Activated naive CD8-positive, alpha-beta T cell treated with anti-CD3 and anti-CD28 coated beads, Interleukin-2, amount 50 U/mL, for 24 hours (primary cell): ENCODE measurements at regions not wholly inside any gene's neighbourhood (a gene's known extent, or its start where the extent isn't known, plus 50 kb on each side); places are given as distances from the start of the nearest gene placed in this dataset.

Experiments used
- ATAC-seq: fragments of 150-1000 bp; cut with Tn5 transposase; one replicate; pipeline ENCODE4 v1.10.0; 2021
- DNase-seq: peaks from one replicate; pipeline ENCODE4 v3.0.0; 2021
- H3K27ac Mint-ChIP-seq: one replicate; pipeline ENCODE4 v1.8.0; 2021; ENCODE audit warnings: mild to moderate bottlenecking, mixed read lengths
- H3K27me3 Mint-ChIP-seq: one replicate; pipeline ENCODE4 v1.8.0; 2021; ENCODE audit warnings: mixed read lengths
- H3K36me3 Mint-ChIP-seq: one replicate; pipeline ENCODE4 v1.8.0; 2021; ENCODE audit warnings: low read depth, mixed read lengths
- H3K4me1 Mint-ChIP-seq: one replicate; pipeline ENCODE4 v1.8.0; 2021; ENCODE audit warnings: mixed read lengths
- H3K4me3 Mint-ChIP-seq: one replicate; pipeline ENCODE4 v1.8.0; 2021; ENCODE audit warnings: mild to moderate bottlenecking, moderate library complexity, mixed read lengths
- H3K9me3 Mint-ChIP-seq: one replicate; pipeline ENCODE4 v1.8.0; 2021; ENCODE audit warnings: mixed read lengths

DNA sequence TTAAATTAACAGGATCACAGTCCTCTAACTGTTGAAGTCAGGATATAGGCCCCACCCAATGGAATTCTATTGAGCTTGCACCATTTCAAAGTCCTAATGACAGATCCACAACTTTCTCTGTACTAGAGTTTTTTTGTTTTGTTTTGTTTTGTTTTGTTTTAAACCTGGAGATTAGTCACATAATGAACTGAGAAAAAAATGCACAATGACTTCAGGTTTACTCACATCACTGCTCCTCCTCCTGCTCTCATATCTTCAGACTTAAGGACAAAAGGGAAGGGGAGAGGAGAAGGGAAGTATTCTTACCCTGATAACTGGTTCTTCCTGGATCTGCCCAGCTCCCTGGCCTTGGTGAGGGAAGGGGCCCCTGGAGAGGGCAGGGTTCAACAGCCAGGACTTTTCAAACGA lies 208.2 kb upstream of the EPHA4 start:
- no peak for DNase-seq
- peaks cover 6% of the 10 kb centered on the region for H3K9me3 Mint-ChIP-seq
- ATAC-seq: no peak
- no peak overlapping the region for H3K4me3 Mint-ChIP-seq
- H3K27ac Mint-ChIP-seq: no peak overlapping the region
- no peaks in the 10 kb centered on the region for H3K36me3 Mint-ChIP-seq
- no peaks in the 10 kb centered on the region for H3K27me3 Mint-ChIP-seq
- no peaks in the 10 kb centered on the region for H3K4me1 Mint-ChIP-seq

DNA sequence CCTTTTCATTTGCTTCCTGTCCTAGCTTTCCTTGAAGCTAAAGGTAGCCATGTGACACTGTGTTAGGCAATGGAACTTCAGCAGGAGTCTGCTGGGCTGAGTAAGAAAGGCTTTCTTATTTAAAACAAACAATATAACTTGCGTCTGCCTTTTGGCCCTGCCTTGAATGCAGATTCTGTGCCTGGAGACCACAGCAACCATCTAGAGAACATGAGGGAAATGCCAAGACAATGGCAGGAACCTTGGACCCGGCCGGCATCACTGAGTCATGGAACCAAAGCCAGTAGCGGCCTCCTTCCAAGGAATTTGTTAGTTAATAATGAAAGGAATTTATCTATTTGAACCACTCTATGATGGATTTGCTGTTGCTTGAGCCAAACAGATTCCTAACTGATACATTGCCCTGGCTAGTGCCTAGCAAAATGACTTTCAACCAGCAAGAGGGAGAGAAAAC lies 207.5 kb upstream of the EPHA4 start:
- Mint-ChIP-seq H3K27me3 (no peaks in the 10 kb centered on the region), H3K9me3 (peaks cover 6% of the 10 kb centered on the region), H3K4me1 (no peaks in the 10 kb centered on the region), H3K27ac (no peak overlapping the region), H3K4me3 (no peak overlapping the region), H3K36me3 (no peaks in the 10 kb centered on the region)
- ATAC-seq (no peak), DNase-seq (no peak)

DNA sequence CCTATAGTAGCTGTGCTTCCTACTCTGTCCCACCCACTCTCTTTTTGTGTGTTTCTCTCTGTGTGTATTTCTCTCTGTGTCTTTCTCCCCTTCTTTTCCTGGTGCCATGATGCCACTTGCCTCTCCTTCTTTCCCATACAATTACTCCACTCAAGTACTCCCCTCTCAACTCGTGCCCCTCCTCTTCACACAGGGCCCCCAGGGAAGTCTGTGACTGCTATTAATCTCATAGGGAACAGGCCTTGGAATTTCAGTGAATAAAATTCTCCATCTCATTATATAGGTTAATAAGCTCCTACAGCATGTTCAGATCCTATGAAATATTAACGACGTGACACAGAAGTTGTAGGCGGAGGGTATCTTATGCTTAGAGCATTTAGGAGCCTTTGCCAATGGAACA lies 205.9 kb upstream of the EPHA4 start:
- Mint-ChIP-seq H3K9me3 (no peaks in the 10 kb centered on the region), H3K27ac (no peak overlapping the region), H3K36me3 (no peaks in the 10 kb centered on the region), H3K27me3 (no peaks in the 10 kb centered on the region), H3K4me1 (no peaks in the 10 kb centered on the region), H3K4me3 (no peak overlapping the region)
- ATAC-seq (no peak), DNase-seq (no peak)

DNA sequence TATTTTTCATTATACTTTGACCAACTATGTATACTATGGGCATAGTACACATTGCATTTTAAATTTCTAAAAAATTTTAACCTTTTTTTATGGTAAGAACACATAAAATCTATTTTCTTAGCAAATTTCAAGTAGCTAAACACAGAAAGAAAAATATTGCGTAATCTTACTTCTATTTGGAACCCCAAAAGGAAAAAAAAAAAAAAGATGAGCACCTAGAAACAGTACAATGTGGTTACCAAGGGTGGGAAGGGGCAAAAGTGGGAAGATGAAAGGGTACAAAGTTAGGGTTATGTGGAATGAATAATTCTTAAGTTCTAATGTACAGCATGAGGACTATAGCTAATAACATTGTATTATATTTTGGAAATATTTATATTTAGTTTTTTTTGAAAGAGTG lies 205.0 kb upstream of the EPHA4 start:
- Mint-ChIP-seq H3K4me3 (no peak overlapping the region), H3K4me1 (no peaks in the 10 kb centered on the region), H3K36me3 (no peaks in the 10 kb centered on the region), H3K27me3 (no peaks in the 10 kb centered on the region), H3K27ac (no peak overlapping the region), H3K9me3 (no peaks in the 10 kb centered on the region)
- ATAC-seq (no peak), DNase-seq (no peak)

DNA sequence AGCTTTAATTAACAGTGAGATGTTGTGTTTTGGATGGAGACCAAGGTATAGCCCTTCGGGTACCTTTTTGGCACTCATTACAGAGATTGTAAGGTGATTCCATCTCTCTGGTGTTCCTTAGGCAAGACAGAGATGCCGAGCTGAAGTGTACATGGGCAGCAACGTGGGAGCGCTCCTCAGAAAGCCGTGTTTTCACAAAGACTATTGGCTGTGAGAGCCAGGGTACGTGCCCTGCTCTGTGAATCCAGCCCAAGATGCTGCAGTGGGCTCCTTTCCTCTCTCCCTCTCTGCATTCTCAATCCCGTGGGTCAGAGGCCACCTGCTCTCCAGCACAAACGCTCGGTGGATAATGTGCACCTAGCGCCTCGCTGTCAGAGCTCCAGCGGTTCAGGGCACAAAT lies 203.0 kb upstream of the EPHA4 start:
- no peak for DNase-seq
- H3K27ac Mint-ChIP-seq: no peak overlapping the region
- ATAC-seq: no peak
- no peaks in the 10 kb centered on the region for H3K27me3 Mint-ChIP-seq
- H3K36me3 Mint-ChIP-seq: no peaks in the 10 kb centered on the region
- no peaks in the 10 kb centered on the region for H3K9me3 Mint-ChIP-seq
- no peaks in the 10 kb centered on the region for H3K4me1 Mint-ChIP-seq
- H3K4me3 Mint-ChIP-seq: no peak overlapping the region

DNA sequence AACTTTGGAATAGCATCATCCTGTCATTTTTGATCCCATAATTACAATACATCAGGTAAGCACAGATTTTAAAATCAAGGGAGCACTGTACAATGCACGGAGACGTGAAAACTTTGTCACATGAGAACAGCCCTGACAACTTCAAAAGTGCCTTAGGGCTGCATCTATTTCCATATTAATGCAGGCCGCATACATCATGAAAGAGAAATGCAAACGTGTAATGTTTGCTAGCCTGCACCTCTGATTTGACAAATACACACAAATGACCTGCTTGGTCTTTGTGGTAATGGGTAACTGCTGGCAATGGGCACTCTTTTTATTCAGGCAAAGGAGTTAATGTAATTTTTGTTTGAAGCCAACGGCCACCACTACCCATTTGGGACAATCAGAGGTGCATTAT lies 202.0 kb upstream of the EPHA4 start:
- Mint-ChIP-seq H3K9me3 (no peaks in the 10 kb centered on the region), H3K36me3 (no peaks in the 10 kb centered on the region), H3K27ac (no peak overlapping the region), H3K27me3 (no peaks in the 10 kb centered on the region), H3K4me3 (no peak overlapping the region), H3K4me1 (no peaks in the 10 kb centered on the region)
- ATAC-seq: no peak
- no peak for DNase-seq

DNA sequence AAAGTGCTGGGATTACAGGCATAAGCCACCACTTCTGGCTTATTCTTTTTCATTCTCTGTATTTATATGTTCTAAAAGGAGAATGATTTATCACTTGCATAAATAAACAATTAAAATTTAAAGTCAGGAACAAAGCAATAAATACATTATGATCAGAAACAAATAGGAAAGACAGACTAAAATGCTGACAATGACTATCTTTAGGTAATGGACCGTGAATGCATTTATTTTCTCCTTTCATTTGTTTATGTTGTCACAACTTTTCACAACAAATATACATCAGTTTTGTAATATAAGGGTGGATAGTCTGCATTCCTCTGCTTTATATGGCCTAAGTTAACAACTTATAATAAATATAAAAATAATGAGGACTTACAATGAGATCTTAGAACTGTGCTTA lies 199.2 kb upstream of the EPHA4 start:
- Mint-ChIP-seq H3K9me3 (no peaks in the 10 kb centered on the region), H3K4me1 (no peaks in the 10 kb centered on the region), H3K36me3 (no peaks in the 10 kb centered on the region), H3K27me3 (no peaks in the 10 kb centered on the region), H3K27ac (no peak overlapping the region), H3K4me3 (no peak overlapping the region)
- DNase-seq: no peak
- ATAC-seq: no peak

DNA sequence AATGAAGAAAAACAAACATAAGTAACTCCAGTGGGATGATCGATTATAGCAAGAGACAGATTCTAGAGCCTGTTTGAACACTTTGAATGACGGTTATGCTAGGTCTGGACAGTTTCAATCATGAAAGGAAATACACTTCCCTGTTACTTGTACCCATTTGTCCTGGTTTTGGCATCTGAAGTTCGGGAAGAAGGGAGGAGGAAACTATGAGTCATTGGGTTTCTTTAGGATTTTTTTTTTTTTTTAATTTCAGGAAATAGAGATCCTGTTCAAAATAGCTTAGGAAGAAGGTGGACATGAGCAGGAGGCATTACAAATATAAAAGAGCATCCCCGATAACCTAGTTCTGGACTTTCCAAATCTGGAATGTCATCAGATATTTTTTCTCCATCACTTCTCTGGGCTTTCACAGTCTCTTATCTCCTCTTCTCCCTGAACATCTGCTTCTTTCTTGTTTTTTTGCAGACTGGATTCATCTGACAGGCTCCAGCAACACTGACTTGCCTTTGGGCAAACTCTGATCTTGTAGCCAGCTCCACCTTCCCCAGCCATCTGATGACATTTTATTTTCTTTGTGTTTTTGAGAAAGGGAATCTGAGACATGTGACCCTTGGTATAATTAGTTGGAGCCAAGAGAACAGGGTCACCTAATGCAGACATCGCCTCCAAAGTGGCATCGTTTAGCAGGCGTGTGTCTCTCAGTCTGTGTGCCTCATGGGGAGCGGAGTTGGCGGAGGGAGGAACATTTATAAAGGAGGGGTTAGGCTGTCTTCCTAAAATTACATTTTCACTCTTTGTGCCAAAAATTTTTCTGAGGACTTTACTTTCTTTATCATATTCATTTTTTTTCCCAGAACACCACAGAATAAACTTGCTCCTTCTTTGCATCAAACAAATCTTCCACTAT lies 195.3 kb upstream of the EPHA4 start:
- Mint-ChIP-seq H3K27ac (no peak overlapping the region), H3K9me3 (no peaks in the 10 kb centered on the region), H3K4me3 (no peak overlapping the region), H3K4me1 (no peaks in the 10 kb centered on the region), H3K36me3 (no peaks in the 10 kb centered on the region), H3K27me3 (no peaks in the 10 kb centered on the region)
- DNase-seq: no peak
- ATAC-seq: no peak

DNA sequence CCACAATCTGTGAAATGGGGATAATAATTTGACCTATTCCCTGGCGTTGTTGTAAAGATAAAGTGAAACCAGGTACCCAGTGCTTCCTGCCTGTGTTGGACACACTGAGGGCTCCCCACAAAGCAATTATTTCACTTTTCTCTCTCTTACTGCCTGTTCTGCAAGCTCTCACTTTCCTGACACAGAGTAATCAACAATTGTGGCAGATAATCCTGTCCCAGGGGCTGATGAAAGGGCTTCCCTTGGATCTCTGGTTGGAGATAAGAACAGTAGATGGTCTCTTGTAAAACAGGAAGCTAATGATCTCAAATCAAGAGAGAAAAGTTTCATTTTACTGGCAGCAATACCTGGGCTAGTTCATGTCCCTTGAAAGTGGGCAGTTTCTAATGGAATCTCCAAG lies 190.4 kb upstream of the EPHA4 start:
- no peaks in the 10 kb centered on the region for H3K27me3 Mint-ChIP-seq
- H3K27ac Mint-ChIP-seq: no peak overlapping the region
- H3K9me3 Mint-ChIP-seq: no peaks in the 10 kb centered on the region
- H3K36me3 Mint-ChIP-seq: no peaks in the 10 kb centered on the region
- DNase-seq: no peak
- no peak overlapping the region for H3K4me3 Mint-ChIP-seq
- ATAC-seq: no peak
- no peaks in the 10 kb centered on the region for H3K4me1 Mint-ChIP-seq

DNA sequence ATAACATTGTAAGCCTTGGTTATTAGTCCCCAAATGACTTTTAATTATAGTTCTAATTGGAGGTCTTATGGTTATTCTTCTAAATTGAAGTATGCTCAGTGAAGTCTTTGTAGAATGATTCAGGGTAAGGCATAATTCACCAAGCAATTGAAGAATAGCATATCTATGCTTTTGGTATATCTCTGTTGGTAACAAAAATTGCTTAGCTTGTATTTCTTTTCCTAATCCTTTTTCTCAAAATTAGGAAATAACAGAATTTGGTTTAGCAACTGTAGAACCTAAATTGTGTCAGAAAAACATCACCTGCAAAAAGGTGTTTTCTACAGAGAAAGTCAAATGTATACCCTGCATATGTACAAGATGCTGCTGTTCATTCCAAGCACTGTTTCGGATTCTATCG lies 189.2 kb upstream of the EPHA4 start:
- H3K36me3 Mint-ChIP-seq: no peaks in the 10 kb centered on the region
- peaks cover 4% of the 10 kb centered on the region for H3K9me3 Mint-ChIP-seq
- no peak for ATAC-seq
- no peaks in the 10 kb centered on the region for H3K27me3 Mint-ChIP-seq
- H3K4me3 Mint-ChIP-seq: no peak overlapping the region
- H3K27ac Mint-ChIP-seq: no peak overlapping the region
- H3K4me1 Mint-ChIP-seq: no peaks in the 10 kb centered on the region
- no peak for DNase-seq

DNA sequence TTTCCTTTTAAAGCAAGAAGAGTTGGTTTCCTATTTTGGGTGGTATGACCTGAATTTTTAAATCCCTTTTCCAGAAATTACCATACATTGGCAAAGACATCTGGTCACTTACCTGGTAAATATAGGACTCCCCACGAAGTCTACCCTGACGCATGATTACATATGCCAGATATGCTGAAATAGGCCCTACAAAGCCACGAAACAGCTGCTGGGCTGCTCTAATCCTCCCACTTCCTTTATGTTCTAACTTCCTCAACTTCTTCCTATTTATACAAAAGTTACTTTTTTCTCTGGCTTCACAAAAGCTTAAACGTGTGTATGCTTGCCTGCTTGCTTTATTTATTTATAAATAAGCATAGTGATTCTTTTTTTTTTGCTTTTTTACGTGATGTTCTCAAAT lies 186.0 kb upstream of the EPHA4 start:
- no peak overlapping the region for H3K27ac Mint-ChIP-seq
- no peaks in the 10 kb centered on the region for H3K36me3 Mint-ChIP-seq
- H3K4me1 Mint-ChIP-seq: no peaks in the 10 kb centered on the region
- no peak overlapping the region for H3K4me3 Mint-ChIP-seq
- peaks cover 4% of the 10 kb centered on the region for H3K9me3 Mint-ChIP-seq
- ATAC-seq (no peak), DNase-seq (no peak)
- H3K27me3 Mint-ChIP-seq: no peaks in the 10 kb centered on the region

DNA sequence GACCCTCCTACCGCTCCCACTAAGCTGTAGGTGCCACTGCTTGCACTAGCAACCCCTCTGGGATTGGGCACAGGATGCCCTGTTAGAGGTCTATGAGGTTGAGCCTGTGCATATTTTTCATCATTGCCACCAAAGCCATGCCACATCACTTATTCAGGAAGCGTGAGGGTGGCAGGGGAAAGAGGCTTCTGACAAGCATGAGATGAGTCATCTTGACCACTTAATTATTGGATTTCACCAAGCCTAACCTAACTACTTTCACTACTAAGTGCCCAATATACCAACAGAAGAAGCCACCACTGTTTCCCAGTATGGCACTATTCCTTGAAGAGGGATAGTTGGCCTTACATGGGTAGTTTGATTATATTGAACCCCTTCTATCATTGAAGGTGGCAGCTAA lies 181.3 kb upstream of the EPHA4 start:
- H3K27me3 Mint-ChIP-seq: no peaks in the 10 kb centered on the region
- H3K4me3 Mint-ChIP-seq: no peak overlapping the region
- ATAC-seq: no peak
- no peak for DNase-seq
- H3K27ac Mint-ChIP-seq: no peak overlapping the region
- no peaks in the 10 kb centered on the region for H3K4me1 Mint-ChIP-seq
- no peaks in the 10 kb centered on the region for H3K36me3 Mint-ChIP-seq
- H3K9me3 Mint-ChIP-seq: peaks cover 8% of the 10 kb centered on the region

DNA sequence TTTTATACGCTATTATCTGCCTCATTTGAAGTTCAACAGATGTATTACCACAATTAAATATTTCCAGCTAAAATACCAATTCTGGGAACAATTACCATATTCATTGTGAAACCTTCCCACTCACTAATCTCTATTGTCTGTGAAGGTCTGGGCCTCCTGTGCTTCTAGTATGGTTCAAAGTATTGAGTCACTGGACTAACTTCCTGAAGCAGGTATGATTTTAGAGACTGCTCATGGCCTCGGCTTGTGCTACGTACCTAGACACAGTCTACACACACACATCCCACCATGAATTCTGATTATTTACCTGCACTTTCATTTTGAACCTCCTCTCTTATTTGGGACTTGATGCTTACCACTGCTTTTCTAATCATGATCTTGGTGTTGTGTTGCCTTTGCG lies 180.7 kb upstream of the EPHA4 start:
- DNase-seq: no peak
- peaks cover 8% of the 10 kb centered on the region for H3K9me3 Mint-ChIP-seq
- no peaks in the 10 kb centered on the region for H3K27me3 Mint-ChIP-seq
- H3K4me3 Mint-ChIP-seq: no peak overlapping the region
- no peak overlapping the region for H3K27ac Mint-ChIP-seq
- ATAC-seq: no peak
- H3K36me3 Mint-ChIP-seq: no peaks in the 10 kb centered on the region
- no peaks in the 10 kb centered on the region for H3K4me1 Mint-ChIP-seq

DNA sequence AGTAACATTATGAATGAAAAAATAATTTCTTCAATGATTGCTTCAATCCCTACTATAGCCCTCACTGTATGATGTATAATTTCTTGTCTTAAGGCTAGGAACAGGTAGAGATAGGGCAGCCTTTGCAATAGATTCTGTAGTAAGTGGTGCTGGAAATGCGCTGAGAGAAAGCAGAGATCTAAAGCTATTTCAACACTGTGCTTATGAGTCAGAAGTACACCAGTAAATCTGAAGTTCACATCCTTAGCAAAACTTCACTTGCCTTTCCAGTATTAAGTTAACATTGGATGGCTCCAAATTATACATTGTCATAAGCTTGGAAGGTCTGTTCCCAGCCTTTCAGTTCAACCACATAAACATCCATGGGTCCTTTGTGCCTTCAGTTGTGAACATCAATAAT lies 178.2 kb upstream of the EPHA4 start:
- H3K4me3 Mint-ChIP-seq: no peak overlapping the region
- ATAC-seq (no peak), DNase-seq (no peak)
- no peak overlapping the region for H3K27ac Mint-ChIP-seq
- H3K9me3 Mint-ChIP-seq: peaks cover 8% of the 10 kb centered on the region
- no peaks in the 10 kb centered on the region for H3K4me1 Mint-ChIP-seq
- H3K27me3 Mint-ChIP-seq: no peaks in the 10 kb centered on the region
- no peaks in the 10 kb centered on the region for H3K36me3 Mint-ChIP-seq

DNA sequence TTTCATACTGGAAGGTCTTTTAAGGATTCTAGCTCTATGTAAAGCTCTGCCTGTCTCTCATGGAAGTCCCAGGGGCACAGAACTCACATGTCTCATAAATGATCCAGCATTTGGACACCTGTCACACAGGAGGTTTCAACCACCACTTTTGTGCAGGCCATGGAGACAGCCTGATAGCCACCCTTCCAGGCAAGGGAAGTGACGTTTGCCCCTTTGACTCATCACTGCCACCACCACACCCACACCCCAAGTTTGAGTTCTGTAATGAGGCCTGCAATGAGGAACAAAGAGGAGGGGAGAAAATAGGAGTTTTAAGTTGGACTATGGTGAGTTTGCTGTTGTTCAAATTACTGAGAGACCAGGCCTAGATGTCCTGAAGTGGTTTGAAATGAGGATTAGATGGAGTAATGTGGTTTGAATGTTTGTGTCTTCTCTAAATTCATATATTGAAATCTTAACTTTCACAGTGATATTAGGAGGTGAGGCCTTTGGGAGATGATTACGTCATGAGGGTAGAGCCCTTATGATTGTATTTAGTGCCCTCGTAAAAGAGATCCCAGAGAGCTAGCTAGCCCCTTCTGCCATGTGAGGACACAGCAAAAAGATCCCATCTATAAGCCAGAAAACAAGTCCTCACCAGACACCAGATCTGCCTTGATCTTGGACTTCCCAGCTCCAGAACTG lies 175.3 kb upstream of the EPHA4 start:
- Mint-ChIP-seq H3K27ac (no peak overlapping the region), H3K9me3 (peaks cover 8% of the 10 kb centered on the region), H3K36me3 (no peaks in the 10 kb centered on the region), H3K4me1 (no peaks in the 10 kb centered on the region), H3K4me3 (no peak overlapping the region), H3K27me3 (no peaks in the 10 kb centered on the region)
- DNase-seq (no peak), ATAC-seq (no peak)
